MCF 10A (cell line): ENCODE measurements at regions not wholly inside any gene's neighbourhood (a gene's known extent, or its start where the extent isn't known, plus 50 kb on each side); places are given as distances from the start of the nearest gene placed in this dataset.

Experiments used
- BruUV-seq: library from RNA; stranded (reverse); fragments of 400-500 nt; replicated peaks from 2 replicates; lab custom pipeline; 2021; lab: Mats Ljungman, UMichigan
- CTCF ChIA-PET: fragments of 300-600 bp; sonication (Branson Sonifier 250); formaldehyde crosslinking; extraction: SDS; loops from one replicate; lab custom pipeline; 2021; ENCODE audit warnings: antibody characterized with exemption, inconsistent platforms; lab: Yijun Ruan, JAX
- POLR2A ChIA-PET: fragments of 300-600, 350-650 bp; sonication (Branson Sonifier 250); formaldehyde crosslinking; extraction: SDS; loops from one replicate; lab custom pipeline; 2020; ENCODE audit warnings: antibody characterized with exemption, inconsistent platforms; lab: Yijun Ruan, JAX
- DNase-seq: peaks from one replicate; pipeline ENCODE4 v3.0.0-alpha.2; 2018; ENCODE audit not compliant: unreplicated experiment
- H3K27ac Mint-ChIP-seq: one replicate; pipeline ENCODE4 v1.8.0; 2022; ENCODE audit warnings: mild to moderate bottlenecking, low read depth, mixed read lengths; ENCODE audit not compliant: unreplicated experiment
- H3K27me3 Mint-ChIP-seq: one replicate; pipeline ENCODE4 v1.8.0; 2022; ENCODE audit warnings: mixed read lengths; ENCODE audit not compliant: insufficient read depth, unreplicated experiment
- H3K36me3 Mint-ChIP-seq: one replicate; pipeline ENCODE4 v1.8.0; 2022; ENCODE audit warnings: mild to moderate bottlenecking, moderate library complexity, mixed read lengths; ENCODE audit not compliant: insufficient read depth, unreplicated experiment
- H3K4me1 Mint-ChIP-seq: one replicate; pipeline ENCODE4 v1.8.0; 2022; ENCODE audit warnings: mixed read lengths; ENCODE audit not compliant: insufficient read depth, unreplicated experiment
- H3K4me3 Mint-ChIP-seq: one replicate; pipeline ENCODE4 v1.8.0; 2022; ENCODE audit warnings: mild to moderate bottlenecking, moderate library complexity, mixed read lengths; ENCODE audit not compliant: unreplicated experiment
- H3K9me3 Mint-ChIP-seq: one replicate; pipeline ENCODE4 v1.8.0; 2022; ENCODE audit warnings: mixed read lengths; ENCODE audit not compliant: unreplicated experiment
- CTCF ChIP-seq: fragments of 200-600 bp; IDR thresholded peaks from one replicate; pipeline ENCODE4 v1.8.0; 2022; ENCODE audit warnings: antibody characterized with exemption, mild to moderate bottlenecking; ENCODE audit not compliant: unreplicated experiment
- intact Hi-C: fragments of 100-400 bp; cut with micrococcal nuclease; formaldehyde crosslinking; loops from 2 replicates; pipeline ENCODE4 v1.14.1; 2022

- no peak for DNase-seq
- Mint-ChIP-seq H3K36me3 (no peaks in the 10 kb centered on the region), H3K4me1 (no peaks in the 10 kb centered on the region), H3K9me3 (no peaks in the 10 kb centered on the region), H3K4me3 (no peak overlapping the region), H3K27me3 (no peaks in the 10 kb centered on the region), H3K27ac (no peak overlapping the region)
- no peak for TF ChIP-seq CTCF
- CTCF ChIA-PET = interaction anchor here (1.3 kb wide), 1 partner anchor 577 kb away, joined by 4 read pairs; no protein-coding TSS in a partner anchor
- no TSS peak for BruUV-seq
- POLR2A ChIA-PET = no interaction called here
- intact Hi-C loops = no loop called here
These were observed 575.2 kb downstream of the ISL1 start for GRCh38 chr5:51958473-51958872.

GRCh38 chr5:51960617-51961121 lies 577.4 kb downstream of the ISL1 start:
- DNase-seq = peak; percentile 17
- ChIA-PET POLR2A (no interaction called here), CTCF (interaction anchor here (0.6 to 2.0 kb wide), 20 partner anchors 9 to 1004 kb away, joined by 3 to 26 read pairs (median 4); no protein-coding TSS in a partner anchor)
- BruUV-seq = no TSS peak
- Mint-ChIP-seq H3K4me3 (no peak overlapping the region), H3K4me1 (no peaks in the 10 kb centered on the region), H3K27me3 (no peaks in the 10 kb centered on the region), H3K36me3 (no peaks in the 10 kb centered on the region), H3K9me3 (no peaks in the 10 kb centered on the region), H3K27ac (no peak overlapping the region)
- peak; percentile 38 for TF ChIP-seq CTCF
- intact Hi-C loops = loop anchor here (1.0 to 5.0 kb wide), 4 partner anchors 273 to 997 kb away; no protein-coding TSS in a partner anchor

- Mint-ChIP-seq H3K4me1 (no peaks in the 10 kb centered on the region), H3K36me3 (no peaks in the 10 kb centered on the region), H3K4me3 (no peak overlapping the region), H3K27me3 (no peaks in the 10 kb centered on the region), H3K27ac (no peak overlapping the region), H3K9me3 (no peaks in the 10 kb centered on the region)
- no peak for TF ChIP-seq CTCF
- BruUV-seq = no TSS peak
- intact Hi-C loops = loop anchor here (1.0 to 5.0 kb wide), 4 partner anchors 274 to 998 kb away; no protein-coding TSS in a partner anchor
- POLR2A ChIA-PET = interaction anchor here (0.7 kb wide), 1 partner anchor 576 kb away, joined by 3 read pairs; no protein-coding TSS in a partner anchor
- CTCF ChIA-PET = interaction anchor here (0.6 to 2.0 kb wide), 23 partner anchors 8 to 1005 kb away, joined by 3 to 26 read pairs (median 3); no protein-coding TSS in a partner anchor
- DNase-seq = no peak
These were observed 577.9 kb downstream of the ISL1 start for GRCh38 chr5:51961154-51961562.

- DNase-seq = no peak
- H3K4me1 Mint-ChIP-seq = no peaks in the 10 kb centered on the region
- BruUV-seq = no TSS peak
- intact Hi-C loops = no loop called here
- no peaks in the 10 kb centered on the region for H3K9me3 Mint-ChIP-seq
- H3K4me3 Mint-ChIP-seq = no peak overlapping the region
- ChIA-PET CTCF (interaction anchor here (0.5 to 0.6 kb wide), 2 partner anchors 22 to 1150 kb away, joined by 3 read pairs; no protein-coding TSS in a partner anchor), POLR2A (no interaction called here)
- peaks cover 10% of the 10 kb centered on the region for H3K27me3 Mint-ChIP-seq
- H3K36me3 Mint-ChIP-seq = no peaks in the 10 kb centered on the region
- TF ChIP-seq CTCF = no peak
- no peak overlapping the region for H3K27ac Mint-ChIP-seq
These were observed 585.5 kb downstream of the ISL1 start for GRCh38 chr5:51968756-51969155.
